Right atrium auricular region (tissue), 2 donors: ENCODE measurements at regions not wholly inside any gene's neighbourhood (a gene's known extent, or its start where the extent isn't known, plus 50 kb on each side); places are given as distances from the start of the nearest gene placed in this dataset.

Experiments used
- DNase-seq: peaks from one replicate; pipeline ENCODE4 v3.0.0-alpha.2; 2019; ENCODE audit warnings: low spot score
- H3K27ac ChIP-seq, 2 donors: fragments of 200-600 bp; sonication (generic); 1 replicate in 1 of 2; 2 replicates in 1 of 2; pipeline ENCODE4 v1.5.1; 2016 to 2019
- H3K27me3 ChIP-seq, 2 donors: fragments of 200-600 bp; sonication (generic); one replicate each; pipeline versions ENCODE4 v1.5.1 to v1.6.0; 2017 to 2019
- H3K36me3 ChIP-seq: fragments of 200-600 bp; sonication (generic); one replicate; pipeline ENCODE4 v1.5.1; 2016
- H3K4me1 ChIP-seq, 2 donors: fragments of 200-600 bp; sonication (generic); one replicate each; pipeline versions ENCODE4 v1.5.1 to v1.6.0; 2017 to 2019
- H3K4me3 ChIP-seq, 2 donors: fragments of 200-600 bp; sonication (generic); 1 replicate in 1 of 2; 2 replicates in 1 of 2; pipeline ENCODE4 v1.5.1; 2017 to 2019; ENCODE audit warnings: mild to moderate bottlenecking in 1 of 2, moderate library complexity in 1 of 2
- H3K9me3 ChIP-seq, 2 donors: fragments of 200-600 bp; sonication (generic); one replicate each; pipeline ENCODE4 v1.5.1; 2019
- CTCF ChIP-seq, 2 donors: fragments of 200-600 bp; sonication (generic); IDR thresholded peaks; one replicate each; pipeline ENCODE4 v1.5.1; 2019; ENCODE audit warnings: antibody characterized with exemption in 2 of 2

- Histone ChIP-seq H3K27me3 (no peaks in the 10 kb centered on the region), H3K4me3 (no peak overlapping the region), H3K9me3 (no peaks in the 10 kb centered on the region), H3K36me3 (no peaks in the 10 kb centered on the region), H3K4me1 (no peaks in the 10 kb centered on the region), H3K27ac (no peak overlapping the region)
- no peak for DNase-seq
- no peak for TF ChIP-seq CTCF (IDR thresholded peaks at IDR 0.05)
These were observed 169.7 kb upstream of the FOXN2 start for GRCh38 chr2:48144777-48145176.

GRCh38 chr2:48145845-48146452 lies 168.5 kb upstream of the FOXN2 start:
- no peaks in the 10 kb centered on the region for H3K36me3 ChIP-seq
- H3K27ac ChIP-seq = no peak overlapping the region
- H3K4me1 ChIP-seq = no peaks in the 10 kb centered on the region
- no peak for TF ChIP-seq CTCF (IDR thresholded peaks at IDR 0.05)
- no peaks in the 10 kb centered on the region for H3K9me3 ChIP-seq
- H3K27me3 ChIP-seq = no peaks in the 10 kb centered on the region
- DNase-seq = no peak
- H3K4me3 ChIP-seq = no peak overlapping the region

GRCh38 chr2:48146552-48146951 lies 167.9 kb upstream of the FOXN2 start:
- Histone ChIP-seq H3K27ac (no peak overlapping the region), H3K27me3 (no peaks in the 10 kb centered on the region), H3K4me3 (no peak overlapping the region), H3K4me1 (no peaks in the 10 kb centered on the region), H3K36me3 (no peaks in the 10 kb centered on the region), H3K9me3 (no peaks in the 10 kb centered on the region)
- no peak for TF ChIP-seq CTCF (IDR thresholded peaks at IDR 0.05)
- no peak for DNase-seq

DNA sequence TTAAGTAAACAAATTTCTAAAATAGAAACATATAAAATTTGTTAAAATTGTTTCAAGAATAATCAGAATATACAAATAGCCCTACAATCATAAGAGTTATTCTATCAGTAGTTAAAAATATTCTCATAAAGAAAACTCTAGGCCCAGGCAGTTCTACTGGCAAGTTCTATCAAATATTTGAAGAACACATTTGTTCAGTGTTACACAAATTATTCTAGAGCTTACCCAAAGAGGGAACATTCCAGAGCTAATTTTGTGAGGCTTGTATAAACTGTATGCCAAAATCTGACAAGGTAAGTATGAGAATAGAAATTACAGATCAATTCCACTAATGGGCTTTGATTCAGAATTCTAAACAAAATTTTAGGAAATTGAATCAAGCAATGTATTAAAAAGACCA lies 166.8 kb upstream of the FOXN2 start:
- no peak for TF ChIP-seq CTCF (IDR thresholded peaks at IDR 0.05)
- H3K4me1 ChIP-seq = no peaks in the 10 kb centered on the region
- no peak for DNase-seq
- no peak overlapping the region for H3K27ac ChIP-seq
- no peaks in the 10 kb centered on the region for H3K9me3 ChIP-seq
- H3K4me3 ChIP-seq = no peak overlapping the region
- no peaks in the 10 kb centered on the region for H3K36me3 ChIP-seq
- no peaks in the 10 kb centered on the region for H3K27me3 ChIP-seq

- no peaks in the 10 kb centered on the region for H3K9me3 ChIP-seq
- DNase-seq = no peak
- no peaks in the 10 kb centered on the region for H3K36me3 ChIP-seq
- no peak for TF ChIP-seq CTCF (IDR thresholded peaks at IDR 0.05)
- no peaks in the 10 kb centered on the region for H3K4me1 ChIP-seq
- H3K27ac ChIP-seq = no peak overlapping the region
- H3K27me3 ChIP-seq = no peaks in the 10 kb centered on the region
- H3K4me3 ChIP-seq = no peak overlapping the region
These were observed 165.5 kb upstream of the FOXN2 start for GRCh38 chr2:48148841-48149430.

- no peak for DNase-seq
- Histone ChIP-seq H3K9me3 (peaks cover 4 to 23% of the 10 kb centered on the region in 2 donors), H3K27ac (no peak overlapping the region), H3K4me1 (no peaks in the 10 kb centered on the region), H3K27me3 (no peaks in the 10 kb centered on the region), H3K36me3 (no peaks in the 10 kb centered on the region), H3K4me3 (no peak overlapping the region)
- TF ChIP-seq CTCF (IDR thresholded peaks at IDR 0.05) = no peak
These were observed 157.3 kb upstream of the FOXN2 start for GRCh38 chr2:48157150-48157549.
